Head of caudate nucleus (tissue), 42 donors: ENCODE measurements at regions not wholly inside any gene's neighbourhood (a gene's known extent, or its start where the extent isn't known, plus 50 kb on each side); places are given as distances from the start of the nearest gene placed in this dataset.
A peak's percentile ranks its signal among the peaks of the same experiment; 100 is the strongest.

Source experiments
- DNase-seq, 42 donors: peaks; one replicate each; pipeline versions ENCODE4 v3.0.0 to v3.0.0-alpha.2; 2020 to 2021; ENCODE audit warnings: mixed read lengths in 7 of 42
- intact Hi-C: fragments of 100-400 bp; cut with DNase I; formaldehyde crosslinking; loops from one replicate; pipeline ENCODE4 v1.15.0; 2022

DNA sequence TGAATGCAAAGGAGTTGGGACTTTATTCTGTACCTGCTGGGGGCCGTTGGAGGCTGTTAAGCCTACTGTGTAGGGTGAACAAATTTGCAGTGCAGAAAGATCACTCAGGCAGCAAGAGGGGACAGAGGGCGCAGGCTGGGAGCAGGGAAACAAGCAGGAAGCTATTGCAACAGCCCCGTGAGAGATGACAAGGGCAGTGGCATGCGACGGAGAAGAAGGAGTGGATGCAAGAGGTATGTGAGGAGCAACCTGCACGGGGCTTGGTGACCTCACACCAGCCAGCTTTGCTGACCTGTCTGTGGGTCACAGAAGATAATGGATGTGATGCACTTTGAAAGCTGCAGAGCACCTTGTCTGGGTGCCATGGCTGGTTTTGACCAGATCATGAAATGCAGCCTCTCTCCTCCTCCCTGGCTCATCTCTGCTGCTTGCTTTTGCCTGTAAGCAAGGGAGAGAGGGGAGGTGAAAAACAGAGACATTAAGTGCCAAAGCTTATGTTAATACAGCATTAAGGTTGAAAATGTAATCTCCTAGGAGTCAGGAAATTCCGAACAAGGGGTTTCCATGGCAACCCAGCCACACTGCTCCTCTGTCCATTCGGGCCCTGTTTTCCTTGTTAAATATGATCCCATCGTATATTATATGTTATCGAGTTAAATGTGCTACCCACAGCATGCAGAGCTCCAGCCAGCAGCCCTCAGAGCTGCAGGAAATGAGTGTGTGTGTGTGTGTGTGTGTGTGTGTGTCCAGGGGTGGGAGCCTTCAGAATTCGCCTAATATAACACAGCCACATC is 314.3 kb upstream of the ZMIZ1 start:
- intact Hi-C loops, result no loop called here
- no peak for DNase-seq

DNA sequence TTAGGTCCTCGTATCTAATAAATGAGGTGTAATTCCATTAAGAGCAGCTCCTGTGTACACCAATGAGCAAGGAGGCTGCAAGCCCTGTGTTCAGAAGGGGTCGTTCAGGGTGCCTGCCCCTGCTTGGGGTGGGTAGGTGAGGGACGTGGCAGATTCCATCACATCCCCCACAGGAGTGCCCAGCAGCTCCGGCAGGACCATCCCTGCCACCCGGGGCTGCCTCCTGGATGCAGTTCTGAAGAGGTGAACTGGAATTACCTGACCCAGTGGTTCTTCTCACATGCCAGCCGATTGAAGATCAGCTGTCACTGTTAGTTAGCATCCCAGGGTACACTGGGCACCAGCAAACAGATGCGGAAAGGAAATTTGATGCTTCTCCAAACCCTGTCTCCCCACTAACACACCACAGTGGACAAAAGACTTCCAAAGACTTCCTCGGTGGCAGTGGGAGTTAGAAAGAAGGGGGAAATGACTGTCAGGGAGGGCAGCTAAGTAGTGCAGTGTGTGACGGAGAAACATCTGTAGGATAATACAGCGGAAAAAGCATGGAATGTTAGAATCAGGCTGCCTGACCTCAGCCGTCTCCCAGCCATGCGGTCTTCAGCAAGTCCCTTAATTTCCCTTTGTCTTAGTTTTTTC is 313.6 kb upstream of the ZMIZ1 start:
- intact Hi-C loops, result no loop called here
- no peak for DNase-seq

- intact Hi-C loops, result no loop called here
Observed at GRCh38 chr10:78755877-78756455, 312.8 kb upstream of the ZMIZ1 start.

GRCh38 chr10:78756604-78757343 is 312.0 kb upstream of the ZMIZ1 start:
- peak; percentile 68 to 96 (median 86) for DNase-seq
- intact Hi-C loops, result no loop called here

More at GRCh38 chr10:78755877-78756455, 312.8 kb upstream of the ZMIZ1 start:
- peak in 4 of 42 donors; percentile 21 to 51 (median 26) for DNase-seq

- intact Hi-C loops, result no loop called here
- no peak for DNase-seq
Observed at GRCh38 chr10:78757344-78757925, 311.3 kb upstream of the ZMIZ1 start.

- intact Hi-C loops, result no loop called here
- DNase-seq, result no peak
Observed at GRCh38 chr10:78758176-78758575, 310.6 kb upstream of the ZMIZ1 start.

- peak in 4 of 42 donors; percentile 22 to 65 (median 42) for DNase-seq
- intact Hi-C loops, result no loop called here
Observed at GRCh38 chr10:78759456-78760120, 309.2 kb upstream of the ZMIZ1 start.

GRCh38 chr10:78760463-78761310 is 308.1 kb upstream of the ZMIZ1 start:
- no peak for DNase-seq
- intact Hi-C loops, result no loop called here

GRCh38 chr10:78761311-78761781 is 307.4 kb upstream of the ZMIZ1 start:
- peak in 9 of 42 donors; percentile 11 to 42 (median 26) for DNase-seq
- intact Hi-C loops, result no loop called here

DNA sequence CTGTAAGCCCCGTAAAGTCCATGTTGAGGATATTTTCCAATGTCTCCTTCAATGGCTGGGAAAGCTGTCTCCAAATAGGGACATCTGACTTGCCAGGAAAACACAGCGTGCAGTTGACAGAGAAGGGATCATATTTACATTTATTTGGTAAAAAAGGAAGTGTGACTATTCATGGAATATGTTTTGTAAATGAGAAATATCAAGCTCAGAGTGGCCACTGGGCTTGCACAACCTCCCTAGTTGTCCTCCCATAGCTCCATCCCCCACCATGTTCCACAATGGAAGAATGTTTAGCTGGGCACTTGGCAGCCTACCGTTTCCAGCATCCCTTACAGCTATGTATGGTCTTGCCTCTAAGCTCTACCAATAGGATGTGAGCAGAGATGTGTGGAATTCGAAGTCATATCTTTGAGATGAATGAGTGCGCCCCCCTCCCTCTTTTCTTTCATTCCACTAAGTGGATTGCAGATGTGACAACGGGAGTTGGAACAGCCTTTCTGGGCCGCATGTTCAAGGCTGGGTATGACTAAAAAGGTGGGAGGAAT is 306.6 kb upstream of the ZMIZ1 start:
- intact Hi-C loops, result no loop called here
- DNase-seq, result no peak

- DNase-seq, result no peak
Observed at GRCh38 chr10:78763234-78763633, 305.5 kb upstream of the ZMIZ1 start.

DNA sequence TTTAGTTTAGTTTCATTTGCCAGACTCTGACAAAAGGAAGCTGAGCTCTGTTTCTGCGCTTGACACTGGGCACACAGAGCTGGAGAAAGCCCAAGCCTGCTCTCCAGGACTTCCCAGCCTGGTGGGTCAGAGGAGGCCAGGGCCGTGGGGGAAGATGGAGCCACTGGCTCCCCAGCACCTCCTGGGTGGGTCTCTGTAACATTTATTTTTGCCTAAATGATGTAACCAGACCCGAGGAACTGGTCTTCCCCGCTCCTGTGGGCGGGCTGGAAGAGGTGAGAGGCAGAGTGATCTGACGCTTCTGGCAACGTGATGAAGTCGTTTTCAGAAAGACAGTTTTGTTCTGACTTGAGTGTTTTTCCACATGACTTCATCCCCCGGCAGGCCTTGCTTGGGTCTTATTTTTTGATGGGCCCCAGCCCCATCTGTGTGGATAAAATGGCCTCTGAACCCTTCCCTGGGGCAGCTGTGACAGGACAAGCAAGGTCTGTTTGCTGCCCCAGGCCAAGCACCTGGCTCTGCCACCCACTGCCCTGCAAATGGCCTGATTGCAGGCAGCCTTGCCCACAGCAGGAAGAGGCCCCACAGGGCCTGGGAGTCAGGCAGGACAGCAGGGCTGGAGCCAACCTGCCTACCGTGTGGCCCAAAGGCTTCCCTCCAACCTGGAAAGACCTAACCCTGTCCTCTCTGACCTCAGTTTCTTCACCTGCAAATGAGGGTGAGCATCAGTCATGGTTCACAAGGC is 304.9 kb upstream of the ZMIZ1 start:
- peak in 13 of 42 donors; percentile 25 to 74 (median 46) for DNase-seq
- intact Hi-C loops, result no loop called here

More at GRCh38 chr10:78763234-78763633, 305.5 kb upstream of the ZMIZ1 start:
- intact Hi-C loops, result no loop called here

DNA sequence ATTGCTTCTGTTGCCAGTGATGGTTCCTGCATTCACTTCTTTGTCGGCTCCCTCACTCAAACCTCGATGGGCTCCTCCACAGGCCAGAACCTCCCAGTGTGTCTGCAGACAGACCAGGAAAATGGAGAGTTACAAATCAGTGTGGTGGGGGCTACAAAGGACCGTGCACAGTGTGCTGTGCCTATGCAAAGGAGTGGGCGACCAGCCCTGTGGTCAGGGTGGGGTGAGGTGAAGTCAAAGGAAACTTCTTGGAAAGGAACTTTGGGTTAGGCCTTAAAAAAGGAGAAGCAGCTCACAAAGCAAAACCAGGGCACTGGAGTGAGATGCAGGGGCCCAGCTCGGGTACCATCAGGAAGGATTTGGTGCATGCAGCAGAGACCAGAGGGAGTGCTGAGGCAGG is 304.3 kb upstream of the ZMIZ1 start:
- DNase-seq, result peak in 2 of 42 donors; percentile 14 to 17
- intact Hi-C loops, result no loop called here

- intact Hi-C loops, result no loop called here
- DNase-seq, result peak in 4 of 42 donors; percentile 5 to 25 (median 10)
Observed at GRCh38 chr10:78764846-78765430, 303.8 kb upstream of the ZMIZ1 start.

GRCh38 chr10:78765726-78766335 is 302.9 kb upstream of the ZMIZ1 start:
- intact Hi-C loops, result no loop called here
- peak in 5 of 42 donors; percentile 6 to 40 (median 12) for DNase-seq

GRCh38 chr10:78766603-78767002 is 302.2 kb upstream of the ZMIZ1 start:
- DNase-seq, result no peak
- intact Hi-C loops, result no loop called here
